HFF-Myc (cell line): ENCODE measurements at regions not wholly inside any gene's neighbourhood (a gene's known extent, or its start where the extent isn't known, plus 50 kb on each side); places are given as distances from the start of the nearest gene placed in this dataset.
"Not testable (repeated sequence)": the region's sequence is repeated elsewhere in the genome, so short reads cannot be mapped to it uniquely, and the experiment has no call there.

Experiments used
- DNase-seq: peaks from one replicate; pipeline ENCODE4 v3.0.0-alpha.2; 2011; ENCODE audit warnings: low read depth; ENCODE audit errors: extremely low read depth
- H3K4me3 ChIP-seq: replicated peaks from 2 replicates; pipeline ENCODE4 v1.5.1; 2011; ENCODE audit warnings: low read depth, mild to moderate bottlenecking, control low read depth, low read length
- TF ChIP-seq, protein P1 (sequence below): IDR thresholded peaks from 2 replicates; pipeline ENCODE4 v1.5.1; 2012; ENCODE audit warnings: mild to moderate bottlenecking, low read depth, low read length, control low read depth; ENCODE audit errors: missing control alignments

- no peak overlapping the region for H3K4me3 ChIP-seq
- TF ChIP-seq, protein P1, sequence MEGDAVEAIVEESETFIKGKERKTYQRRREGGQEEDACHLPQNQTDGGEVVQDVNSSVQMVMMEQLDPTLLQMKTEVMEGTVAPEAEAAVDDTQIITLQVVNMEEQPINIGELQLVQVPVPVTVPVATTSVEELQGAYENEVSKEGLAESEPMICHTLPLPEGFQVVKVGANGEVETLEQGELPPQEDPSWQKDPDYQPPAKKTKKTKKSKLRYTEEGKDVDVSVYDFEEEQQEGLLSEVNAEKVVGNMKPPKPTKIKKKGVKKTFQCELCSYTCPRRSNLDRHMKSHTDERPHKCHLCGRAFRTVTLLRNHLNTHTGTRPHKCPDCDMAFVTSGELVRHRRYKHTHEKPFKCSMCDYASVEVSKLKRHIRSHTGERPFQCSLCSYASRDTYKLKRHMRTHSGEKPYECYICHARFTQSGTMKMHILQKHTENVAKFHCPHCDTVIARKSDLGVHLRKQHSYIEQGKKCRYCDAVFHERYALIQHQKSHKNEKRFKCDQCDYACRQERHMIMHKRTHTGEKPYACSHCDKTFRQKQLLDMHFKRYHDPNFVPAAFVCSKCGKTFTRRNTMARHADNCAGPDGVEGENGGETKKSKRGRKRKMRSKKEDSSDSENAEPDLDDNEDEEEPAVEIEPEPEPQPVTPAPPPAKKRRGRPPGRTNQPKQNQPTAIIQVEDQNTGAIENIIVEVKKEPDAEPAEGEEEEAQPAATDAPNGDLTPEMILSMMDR: no peak
- no peak for DNase-seq
These were observed 1652.2 kb downstream of the BRINP3 start for GRCh38 chr1:188825471-188825870.

GRCh38 chr1:188826800-188827199, 1650.9 kb downstream of the BRINP3 start:
- H3K4me3 ChIP-seq: no peak overlapping the region
- DNase-seq: no peak
- TF ChIP-seq, protein P1: no peak

DNA sequence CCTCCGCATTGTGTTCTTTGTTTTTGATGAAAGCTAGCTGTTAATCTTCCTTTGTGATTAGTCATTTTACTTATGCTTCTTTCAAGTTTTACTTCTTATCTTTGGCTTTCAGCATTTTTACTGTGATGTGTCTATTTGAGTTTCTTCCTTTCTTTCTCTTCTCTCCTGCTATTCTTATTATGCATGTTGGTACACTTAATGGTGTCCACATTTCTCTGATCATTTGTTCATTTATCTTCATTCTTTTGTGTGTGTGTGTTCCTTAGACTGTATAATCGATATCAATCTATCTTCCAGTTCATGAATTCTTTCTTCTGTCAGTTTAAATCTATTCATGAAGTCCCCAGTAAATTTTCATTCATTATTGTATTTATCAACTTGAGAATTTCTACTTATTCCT, 1650.3 kb downstream of the BRINP3 start:
- DNase-seq: no peak
- H3K4me3 ChIP-seq: no peak overlapping the region
- TF ChIP-seq, protein P1: no peak

- DNase-seq, H3K4me3 ChIP-seq: not testable (repeated sequence)
These were observed 1636.5 kb downstream of the BRINP3 start for GRCh38 chr1:188841111-188841696.

DNA sequence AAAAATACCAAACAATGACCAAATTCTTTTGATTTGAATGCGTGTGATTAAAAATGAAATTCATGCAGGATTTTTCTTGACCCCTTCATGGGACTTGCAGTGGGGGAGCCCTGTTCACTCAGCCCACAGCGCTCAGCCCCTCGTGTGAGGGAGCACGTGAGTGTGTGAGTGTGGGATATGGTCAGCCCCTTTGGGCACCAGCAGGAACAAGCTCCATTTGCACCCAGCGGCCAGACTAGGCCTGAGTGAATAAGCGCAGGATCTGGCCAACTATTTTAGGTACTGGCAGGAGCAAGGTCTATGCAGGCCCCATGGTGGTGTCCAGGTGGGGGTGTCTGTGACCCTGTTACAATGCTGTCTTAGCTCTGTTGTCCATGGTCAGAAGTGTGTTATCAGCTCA, 1631.2 kb downstream of the BRINP3 start:
- H3K4me3 ChIP-seq: no peak overlapping the region
- no peak for DNase-seq
- TF ChIP-seq, protein P1: no peak

GRCh38 chr1:188857526-188858087, 1620.1 kb downstream of the BRINP3 start:
- no peak for DNase-seq
- no peak overlapping the region for H3K4me3 ChIP-seq
- TF ChIP-seq, protein P1: no peak

- no peak for DNase-seq
- TF ChIP-seq, protein P1: no peak
- H3K4me3 ChIP-seq: no peak overlapping the region
These were observed 1610.0 kb downstream of the BRINP3 start for GRCh38 chr1:188867614-188868013.
